ENCODE measurements at regions not wholly inside any gene's neighbourhood (a gene's known extent, or its start where the extent isn't known, plus 50 kb on each side); places are given as distances from the start of the nearest gene placed in this dataset.
"Not testable (repeated sequence)": the region's sequence is repeated elsewhere in the genome, so short reads cannot be mapped to it uniquely, and the experiment has no call there.

GRCh38 chr6:103504501-103505154 is 1355.1 kb downstream of the HACE1 start:
- Histone ChIP-seq H3K4me3 (no peak overlapping the region), H3K36me3 (ENCODE audit: control insufficient read depth in 4 of 4, insufficient read depth in 4 of 4, low read length in 4 of 4) (no peaks in the 10 kb centered on the region), H3K9ac (ENCODE audit: insufficient read depth in 1 of 2, low read length in 2 of 2) (no peak overlapping the region), H3K4me1 (ENCODE audit: control insufficient read depth in 5 of 5, insufficient read depth in 5 of 5, low read length in 5 of 5) (no peaks in the 10 kb centered on the region), H3K27me3 (ENCODE audit: control insufficient read depth in 3 of 3, insufficient read depth in 3 of 3, low read length in 2 of 3) (no peaks in the 10 kb centered on the region), H3K9me3 (ENCODE audit: control insufficient read depth in 4 of 4, insufficient read depth in 3 of 4, low read length in 3 of 4) (no peaks in the 10 kb centered on the region), H3K27ac (ENCODE audit: low read depth in 1 of 2, low read length in 1 of 2) (no peak overlapping the region)
- no peak for TF ChIP-seq CTCF (IDR thresholded peaks at IDR 0.05; ENCODE audit: control extremely low read depth, extremely low read depth)
- ATAC-seq (ENCODE audit: insufficient read depth, low FRiP score) (no peak), DNase-seq (no peak)
- 52 to 65% methylated on average over 1 of the region's 1 CpG for WGBS, 2 donors

GRCh38 chr6:103496588-103496987 is 1363.1 kb downstream of the HACE1 start:
- not testable (repeated sequence) for DNase-seq; ATAC-seq (ENCODE audit: insufficient read depth, low FRiP score); H3K36me3 ChIP-seq (ENCODE audit: control insufficient read depth in 4 of 4, insufficient read depth in 4 of 4, low read length in 4 of 4); H3K27ac ChIP-seq (ENCODE audit: low read depth in 1 of 2, low read length in 1 of 2); H3K4me1 ChIP-seq (ENCODE audit: control insufficient read depth in 5 of 5, insufficient read depth in 5 of 5, low read length in 5 of 5); H3K9me3 ChIP-seq (ENCODE audit: control insufficient read depth in 4 of 4, insufficient read depth in 3 of 4, low read length in 3 of 4); H3K27me3 ChIP-seq (ENCODE audit: control insufficient read depth in 3 of 3, insufficient read depth in 3 of 3, low read length in 2 of 3); H3K4me3 ChIP-seq; H3K9ac ChIP-seq (ENCODE audit: insufficient read depth in 1 of 2, low read length in 2 of 2)
- 87 to 93% methylated on average over 5 to 11 of the region's 11 CpGs for WGBS, 2 donors

GRCh38 chr6:103456652-103457051 is 1403.1 kb downstream of the HACE1 start:
- Histone ChIP-seq H3K27ac (ENCODE audit: low read depth in 1 of 2, low read length in 1 of 2) (no peak overlapping the region), H3K9ac (ENCODE audit: insufficient read depth in 1 of 2, low read length in 2 of 2) (no peak overlapping the region), H3K36me3 (ENCODE audit: control insufficient read depth in 4 of 4, insufficient read depth in 4 of 4, low read length in 4 of 4) (no peaks in the 10 kb centered on the region), H3K27me3 (ENCODE audit: control insufficient read depth in 3 of 3, insufficient read depth in 3 of 3, low read length in 2 of 3) (no peaks in the 10 kb centered on the region), H3K9me3 (ENCODE audit: control insufficient read depth in 4 of 4, insufficient read depth in 3 of 4, low read length in 3 of 4) (peaks cover 0 to 3% (median 0%) of the 10 kb centered on the region in 4 donors), H3K4me1 (ENCODE audit: control insufficient read depth in 5 of 5, insufficient read depth in 5 of 5, low read length in 5 of 5) (no peaks in the 10 kb centered on the region), H3K4me3 (no peak overlapping the region)
- ATAC-seq (ENCODE audit: insufficient read depth, low FRiP score), result no peak
- 74 to 87% methylated on average over 3 of the region's 3 CpGs for WGBS, 2 donors
- DNase-seq, result no peak
- TF ChIP-seq CTCF (IDR thresholded peaks at IDR 0.05; ENCODE audit: control extremely low read depth, extremely low read depth), result no peak

GRCh38 chr6:103455275-103455674 is 1404.4 kb downstream of the HACE1 start:
- 86 to 94% methylated on average over 1 of the region's 1 CpG for WGBS, 2 donors
- no peak for TF ChIP-seq CTCF (IDR thresholded peaks at IDR 0.05; ENCODE audit: control extremely low read depth, extremely low read depth)
- H3K4me1 ChIP-seq (ENCODE audit: control insufficient read depth in 5 of 5, insufficient read depth in 5 of 5, low read length in 5 of 5), result no peaks in the 10 kb centered on the region
- H3K27me3 ChIP-seq (ENCODE audit: control insufficient read depth in 3 of 3, insufficient read depth in 3 of 3, low read length in 2 of 3), result no peaks in the 10 kb centered on the region
- no peak overlapping the region for H3K9ac ChIP-seq (ENCODE audit: insufficient read depth in 1 of 2, low read length in 2 of 2)
- no peak overlapping the region for H3K4me3 ChIP-seq
- ATAC-seq (ENCODE audit: insufficient read depth, low FRiP score) (no peak), DNase-seq (no peak)
- H3K36me3 ChIP-seq (ENCODE audit: control insufficient read depth in 4 of 4, insufficient read depth in 4 of 4, low read length in 4 of 4), result no peaks in the 10 kb centered on the region
- peaks cover 0 to 3% (median 0%) of the 10 kb centered on the region in 4 donors for H3K9me3 ChIP-seq (ENCODE audit: control insufficient read depth in 4 of 4, insufficient read depth in 3 of 4, low read length in 3 of 4)
- no peak overlapping the region for H3K27ac ChIP-seq (ENCODE audit: low read depth in 1 of 2, low read length in 1 of 2)
